Endodermal cell (in vitro differentiated cells): ENCODE measurements at regions not wholly inside any gene's neighbourhood (a gene's known extent, or its start where the extent isn't known, plus 50 kb on each side); places are given as distances from the start of the nearest gene placed in this dataset.
"Not testable (repeated sequence)": the region's sequence is repeated elsewhere in the genome, so short reads cannot be mapped to it uniquely, and the experiment has no call there.

Experiments used
- DNase-seq: peaks from one replicate; pipeline ENCODE4 v3.0.0-alpha.2; 2017
- H3K27ac ChIP-seq: 2 replicates; pipeline ENCODE4 v1.5.1; 2013; ENCODE audit warnings: mild to moderate bottlenecking, low read depth, low read length, moderate library complexity
- H3K27me3 ChIP-seq: 2 replicates; pipeline ENCODE4 v1.6.1; 2013; ENCODE audit warnings: mild to moderate bottlenecking, low read length, moderate library complexity; ENCODE audit not compliant: insufficient read depth, control insufficient read depth, poor library complexity, severe bottlenecking
- H3K36me3 ChIP-seq: 2 replicates; pipeline ENCODE4 v1.7.0; 2013; ENCODE audit warnings: mild to moderate bottlenecking, low read length, moderate library complexity; ENCODE audit not compliant: control insufficient read depth, insufficient read depth
- H3K4me1 ChIP-seq: one replicate; pipeline ENCODE4 v1.7.0; 2013; ENCODE audit warnings: low read length; ENCODE audit not compliant: control insufficient read depth, insufficient read depth
- H3K4me3 ChIP-seq: 2 replicates; pipeline ENCODE4 v1.5.1; 2013; ENCODE audit warnings: mild to moderate bottlenecking, low read length, moderate library complexity
- H3K9ac ChIP-seq: 2 replicates; pipeline ENCODE4 v1.6.1; 2013; ENCODE audit warnings: mild to moderate bottlenecking, low read length, moderate library complexity; ENCODE audit not compliant: poor library complexity, severe bottlenecking; ENCODE audit errors: extremely low read depth
- H3K9me3 ChIP-seq: 2 replicates; pipeline ENCODE4 v1.6.1; 2013; ENCODE audit warnings: mild to moderate bottlenecking, low read length, moderate library complexity; ENCODE audit not compliant: control insufficient read depth
- H3K27ac Mint-ChIP-seq: 2 replicates; pipeline ENCODE4 v1.8.0; 2020; ENCODE audit warnings: mixed read lengths
- H3K27me3 Mint-ChIP-seq: 2 replicates; pipeline ENCODE4 v1.8.0; 2021; ENCODE audit warnings: mild to moderate bottlenecking, mixed read lengths; ENCODE audit not compliant: insufficient read depth
- H3K36me3 Mint-ChIP-seq: 2 replicates; pipeline ENCODE4 v1.8.0; 2020; ENCODE audit warnings: low read depth, mixed read lengths
- H3K4me1 Mint-ChIP-seq: 2 replicates; pipeline ENCODE4 v1.8.0; 2020; ENCODE audit warnings: mixed read lengths
- H3K4me3 Mint-ChIP-seq: 2 replicates; pipeline ENCODE4 v1.8.0; 2020; ENCODE audit warnings: mild to moderate bottlenecking, moderate library complexity, mixed read lengths
- H3K9me3 Mint-ChIP-seq: 2 replicates; pipeline ENCODE4 v1.8.0; 2020; ENCODE audit warnings: mild to moderate bottlenecking, mixed read lengths
- WGBS, 2 experiments: methylation state at CpG; one replicate each; pipeline versions ENCODE4 v1.1.5 to v1.1.7; 2013; ENCODE audit warnings: missing lambda C conversion rate in 2 of 2, mixed read lengths in 1 of 2; ENCODE audit not compliant: insufficient coverage in 1 of 2, insufficient read length in 1 of 2; 5-methylcytosine and 5-hydroxymethylcytosine counted together
- TF ChIP-seq, protein P1 (sequence below): fragments of 200-600 bp; sonication (generic); conservative IDR thresholded peaks from 2 replicates; pipeline ENCODE4 v1.5.0; 2021; ENCODE audit warnings: antibody characterized with exemption, mild to moderate bottlenecking

DNA sequence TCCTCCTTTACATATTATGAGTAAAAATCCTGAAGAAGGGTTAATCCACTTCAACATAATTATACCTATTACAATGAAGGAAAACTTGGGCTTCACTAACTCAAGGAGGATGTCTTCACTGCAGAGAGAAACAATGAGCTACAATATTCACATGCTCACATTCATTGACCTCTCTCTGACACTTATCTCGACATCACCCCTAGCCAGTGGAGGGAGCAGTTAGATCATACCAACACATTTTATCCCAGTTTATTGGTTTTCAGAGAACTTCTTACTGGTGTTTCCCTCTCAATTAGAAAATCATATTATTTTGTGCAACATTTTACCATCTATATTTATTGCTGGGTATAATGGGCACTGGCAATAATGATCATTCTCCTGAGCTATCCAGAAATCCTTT, 646.5 kb downstream of the TENT5A start:
- H3K27me3 Mint-ChIP-seq = no peaks in the 10 kb centered on the region
- TF ChIP-seq, protein P1, sequence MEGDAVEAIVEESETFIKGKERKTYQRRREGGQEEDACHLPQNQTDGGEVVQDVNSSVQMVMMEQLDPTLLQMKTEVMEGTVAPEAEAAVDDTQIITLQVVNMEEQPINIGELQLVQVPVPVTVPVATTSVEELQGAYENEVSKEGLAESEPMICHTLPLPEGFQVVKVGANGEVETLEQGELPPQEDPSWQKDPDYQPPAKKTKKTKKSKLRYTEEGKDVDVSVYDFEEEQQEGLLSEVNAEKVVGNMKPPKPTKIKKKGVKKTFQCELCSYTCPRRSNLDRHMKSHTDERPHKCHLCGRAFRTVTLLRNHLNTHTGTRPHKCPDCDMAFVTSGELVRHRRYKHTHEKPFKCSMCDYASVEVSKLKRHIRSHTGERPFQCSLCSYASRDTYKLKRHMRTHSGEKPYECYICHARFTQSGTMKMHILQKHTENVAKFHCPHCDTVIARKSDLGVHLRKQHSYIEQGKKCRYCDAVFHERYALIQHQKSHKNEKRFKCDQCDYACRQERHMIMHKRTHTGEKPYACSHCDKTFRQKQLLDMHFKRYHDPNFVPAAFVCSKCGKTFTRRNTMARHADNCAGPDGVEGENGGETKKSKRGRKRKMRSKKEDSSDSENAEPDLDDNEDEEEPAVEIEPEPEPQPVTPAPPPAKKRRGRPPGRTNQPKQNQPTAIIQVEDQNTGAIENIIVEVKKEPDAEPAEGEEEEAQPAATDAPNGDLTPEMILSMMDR = peak; percentile 31
- 78% methylated on average over 1 of the region's 1 CpG; no CpG with 5 or more reads in 1 of the 2 experiments for WGBS, 2 experiments

DNA sequence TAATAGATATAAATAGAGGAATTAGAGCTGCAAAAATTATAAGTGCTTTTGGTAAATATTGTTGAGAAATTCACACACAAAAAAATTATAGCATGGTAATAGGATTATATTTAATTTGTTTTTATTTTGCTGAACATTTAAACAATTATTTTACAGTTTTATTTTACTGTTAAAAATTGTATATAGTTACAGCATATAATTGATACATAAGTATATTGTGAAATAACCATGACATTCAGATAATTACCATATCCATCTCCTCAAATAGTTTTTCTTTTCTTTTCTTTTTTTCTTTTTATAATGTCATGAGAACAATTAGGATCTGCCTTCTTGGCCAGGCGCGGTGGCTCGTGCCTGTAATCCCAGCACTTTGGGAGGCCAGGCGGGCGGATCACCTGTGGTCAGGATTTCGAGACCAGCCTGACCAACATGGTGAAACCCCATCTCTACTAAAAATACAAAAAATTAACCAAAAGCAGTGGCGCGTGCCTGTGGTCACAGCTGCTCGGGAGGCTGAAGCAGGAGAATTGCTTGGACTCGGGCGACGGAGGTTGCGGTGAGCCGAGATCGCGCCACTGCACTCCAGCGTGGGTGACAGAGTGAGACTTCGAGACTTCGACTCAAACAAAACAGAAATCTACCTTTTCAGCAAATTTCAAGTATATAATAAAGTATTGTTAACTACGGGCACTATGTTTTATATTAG, 654.2 kb downstream of the TENT5A start:
- no peak for DNase-seq
- Histone ChIP-seq H3K27ac (no peak overlapping the region), H3K27me3 (no peaks in the 10 kb centered on the region), H3K4me1 (no peaks in the 10 kb centered on the region), H3K36me3 (no peaks in the 10 kb centered on the region), H3K4me3 (no peak overlapping the region), H3K9ac (no peak overlapping the region), H3K9me3 (no peaks in the 10 kb centered on the region)
- WGBS, 2 experiments = 91 to 95% methylated on average over 11 to 20 of the region's 20 CpGs
- TF ChIP-seq, protein P1 = no peak
- no peak overlapping the region for H3K27ac Mint-ChIP-seq
- no peaks in the 10 kb centered on the region for H3K36me3 Mint-ChIP-seq
- H3K27me3 Mint-ChIP-seq = no peaks in the 10 kb centered on the region
- H3K4me3 Mint-ChIP-seq = no peak overlapping the region
- H3K4me1 Mint-ChIP-seq = no peaks in the 10 kb centered on the region
- peaks cover 3% of the 10 kb centered on the region for H3K9me3 Mint-ChIP-seq

More for the DNA sequence above, 646.5 kb downstream of the TENT5A start:
- Mint-ChIP-seq H3K4me3 (no peak overlapping the region), H3K27ac (no peak overlapping the region), H3K9me3 (no peaks in the 10 kb centered on the region), H3K4me1 (no peaks in the 10 kb centered on the region), H3K36me3 (no peaks in the 10 kb centered on the region)
- Histone ChIP-seq H3K27me3 (no peaks in the 10 kb centered on the region), H3K4me3 (no peak overlapping the region), H3K4me1 (no peaks in the 10 kb centered on the region), H3K27ac (no peak overlapping the region), H3K9ac (no peak overlapping the region), H3K9me3 (no peaks in the 10 kb centered on the region), H3K36me3 (no peaks in the 10 kb centered on the region)
- no peak for DNase-seq

DNA sequence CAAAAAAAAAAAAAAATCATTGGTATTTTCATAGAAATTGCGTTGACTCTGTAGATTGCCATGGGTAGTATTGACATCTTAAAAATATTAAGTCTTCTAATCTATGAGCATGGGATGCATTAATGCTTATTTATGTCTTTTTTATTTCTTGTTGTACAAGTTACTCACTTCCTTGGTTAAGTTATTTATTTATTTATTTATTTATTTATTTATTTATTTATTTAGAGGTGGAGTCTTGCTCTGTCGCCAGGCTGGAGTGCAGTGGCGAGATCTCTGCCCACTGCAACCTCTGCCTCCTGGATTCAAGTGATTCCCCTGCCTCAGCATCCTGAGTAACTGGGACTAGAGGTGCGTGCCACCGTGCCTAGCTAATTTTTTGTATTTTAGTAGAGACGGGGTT, 656.0 kb downstream of the TENT5A start:
- 67 to 72% methylated on average over 3 to 6 of the region's 6 CpGs for WGBS, 2 experiments
- H3K4me1 ChIP-seq, H3K36me3 Mint-ChIP-seq, H3K27me3 Mint-ChIP-seq, H3K9me3 ChIP-seq, H3K27ac Mint-ChIP-seq, DNase-seq, H3K9ac ChIP-seq, H3K27ac ChIP-seq, H3K27me3 ChIP-seq, H3K9me3 Mint-ChIP-seq, H3K4me3 ChIP-seq, H3K36me3 ChIP-seq, H3K4me3 Mint-ChIP-seq, H3K4me1 Mint-ChIP-seq: not testable (repeated sequence)

DNA sequence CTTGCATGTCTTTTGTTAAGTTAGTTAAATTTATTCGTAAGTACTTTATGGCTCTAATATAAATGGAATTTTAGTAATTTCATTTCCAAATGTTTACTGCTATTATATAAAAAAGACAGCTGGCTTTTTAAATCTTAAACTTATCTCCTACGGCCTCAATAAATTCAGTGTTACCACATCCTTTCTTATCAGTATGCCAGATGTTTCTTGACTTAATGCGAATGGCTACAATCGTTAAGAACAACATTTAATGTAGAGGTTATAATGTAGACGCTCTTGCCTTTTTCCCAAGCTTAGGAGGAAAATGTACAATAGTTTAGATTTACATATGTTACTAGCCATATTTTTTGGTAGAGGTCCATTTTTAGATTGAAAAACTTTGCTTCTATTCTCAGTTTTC, 659.4 kb downstream of the TENT5A start:
- no peak overlapping the region for H3K9ac ChIP-seq
- Mint-ChIP-seq H3K9me3 (peaks cover 3% of the 10 kb centered on the region), H3K4me1 (no peaks in the 10 kb centered on the region), H3K27me3 (no peaks in the 10 kb centered on the region), H3K4me3 (no peak overlapping the region), H3K36me3 (no peaks in the 10 kb centered on the region), H3K27ac (no peak overlapping the region)
- H3K4me3 ChIP-seq = no peak overlapping the region
- DNase-seq = no peak
- H3K36me3 ChIP-seq = no peaks in the 10 kb centered on the region
- TF ChIP-seq, protein P1 = no peak
- H3K4me1 ChIP-seq = no peaks in the 10 kb centered on the region
- no peaks in the 10 kb centered on the region for H3K27me3 ChIP-seq
- H3K27ac ChIP-seq = no peak overlapping the region
- 98% methylated on average over 4 of the region's 5 CpGs; no CpG with 5 or more reads in 1 of the 2 experiments for WGBS, 2 experiments
- no peaks in the 10 kb centered on the region for H3K9me3 ChIP-seq
